CD4-positive, CD25-positive, alpha-beta regulatory T cell (primary cell): ENCODE measurements at regions not wholly inside any gene's neighbourhood (a gene's known extent, or its start where the extent isn't known, plus 50 kb on each side); places are given as distances from the start of the nearest gene placed in this dataset.

Experiments used
- ATAC-seq, 2 donors: fragments of 150-1000 bp; cut with Tn5 transposase; one replicate each; pipeline ENCODE4 v1.10.0; 2021; ENCODE audit warnings: low read depth in 2 of 2, moderate number of reproducible peaks in 2 of 2, moderate library complexity in 1 of 2
- DNase-seq, 3 donors: peaks; one replicate each; pipeline versions ENCODE4 v3.0.0 to v3.0.0-alpha.2; 2012 to 2022; ENCODE audit warnings: mixed read lengths in 1 of 3
- H3K27ac ChIP-seq: one replicate; pipeline ENCODE4 v1.7.0; 2013; ENCODE audit warnings: mild to moderate bottlenecking, low read length; ENCODE audit not compliant: insufficient read depth, poor library complexity, severe bottlenecking
- H3K27me3 ChIP-seq: one replicate; pipeline ENCODE4 v1.7.0; 2013; ENCODE audit warnings: low read length; ENCODE audit not compliant: control insufficient read depth, insufficient read depth
- H3K36me3 ChIP-seq: one replicate; pipeline ENCODE4 v1.7.0; 2013; ENCODE audit warnings: mild to moderate bottlenecking, low read length, moderate library complexity; ENCODE audit not compliant: control insufficient read depth, insufficient read depth
- H3K4me1 ChIP-seq: 2 replicates; pipeline ENCODE4 v1.7.0; 2013; ENCODE audit warnings: mild to moderate bottlenecking, low read length; ENCODE audit not compliant: insufficient read depth, control insufficient read depth, poor library complexity, severe bottlenecking
- H3K4me3 ChIP-seq: one replicate; pipeline ENCODE4 v1.7.0; 2013; ENCODE audit warnings: low read depth, mild to moderate bottlenecking, low read length, moderate library complexity
- H3K9me3 ChIP-seq, 2 experiments: 1 replicate in 1 of 2; 2 replicates in 1 of 2; pipeline ENCODE4 v1.7.0; 2013; ENCODE audit warnings: low read length in 2 of 2, mild to moderate bottlenecking in 1 of 2, moderate library complexity in 1 of 2; ENCODE audit not compliant: control insufficient read depth in 2 of 2
- H3K27ac Mint-ChIP-seq, 3 donors: one replicate each; pipeline ENCODE4 v1.8.0; 2020 to 2022; ENCODE audit warnings: mild to moderate bottlenecking in 3 of 3, mixed read lengths in 3 of 3, moderate library complexity in 2 of 3
- H3K27me3 Mint-ChIP-seq: one replicate; pipeline ENCODE4 v1.8.0; 2022; ENCODE audit warnings: mild to moderate bottlenecking, mixed read lengths
- H3K36me3 Mint-ChIP-seq: one replicate; pipeline ENCODE4 v1.8.0; 2020; ENCODE audit warnings: mixed read lengths
- H3K4me1 Mint-ChIP-seq, 4 donors: one replicate each; pipeline ENCODE4 v1.8.0; 2020 to 2022; ENCODE audit warnings: mixed read lengths in 4 of 4, mild to moderate bottlenecking in 1 of 4
- H3K4me3 Mint-ChIP-seq, 4 donors: one replicate each; pipeline ENCODE4 v1.8.0; 2020 to 2022; ENCODE audit warnings: mild to moderate bottlenecking in 4 of 4, mixed read lengths in 4 of 4, moderate library complexity in 3 of 4
- H3K9me3 Mint-ChIP-seq, 7 donors: one replicate each; pipeline ENCODE4 v1.8.0; 2020 to 2022; ENCODE audit warnings: mixed read lengths in 7 of 7, mild to moderate bottlenecking in 3 of 7, moderate library complexity in 2 of 7

- Histone ChIP-seq H3K9me3 (no peaks in the 10 kb centered on the region), H3K27me3 (no peaks in the 10 kb centered on the region), H3K4me3 (no peak overlapping the region), H3K4me1 (no peaks in the 10 kb centered on the region), H3K36me3 (no peaks in the 10 kb centered on the region), H3K27ac (no peak overlapping the region)
- DNase-seq (no peak), ATAC-seq (no peak)
- Mint-ChIP-seq H3K27me3 (peaks cover 5% of the 10 kb centered on the region), H3K4me3 (no peak overlapping the region), H3K4me1 (no peaks in the 10 kb centered on the region), H3K36me3 (no peaks in the 10 kb centered on the region), H3K9me3 (peaks cover 0 to 3% (median 0%) of the 10 kb centered on the region in 7 donors), H3K27ac (no peak overlapping the region)
These were observed 132.1 kb upstream of the SPACA7 start for GRCh38 chr13:112244061-112244460.

- Mint-ChIP-seq H3K36me3 (no peaks in the 10 kb centered on the region), H3K9me3 (peaks cover 0 to 3% (median 0%) of the 10 kb centered on the region in 7 donors)
These were observed 131.5 kb upstream of the SPACA7 start for GRCh38 chr13:112244495-112245177.

GRCh38 chr13:112245179-112245724, 130.9 kb upstream of the SPACA7 start:
- no peaks in the 10 kb centered on the region for H3K4me1 ChIP-seq
- Mint-ChIP-seq H3K4me1 (no peaks in the 10 kb centered on the region), H3K27me3 (peaks cover 5% of the 10 kb centered on the region), H3K9me3 (peaks cover 0 to 3% (median 0%) of the 10 kb centered on the region in 7 donors), H3K36me3 (no peaks in the 10 kb centered on the region), H3K4me3 (no peak overlapping the region), H3K27ac (peak overlapping the region in 1 of 3 donors; percentile 52)
- DNase-seq (no peak), ATAC-seq (no peak)
- H3K27me3 ChIP-seq: no peaks in the 10 kb centered on the region
- H3K4me3 ChIP-seq: no peak overlapping the region
- no peaks in the 10 kb centered on the region for H3K9me3 ChIP-seq
- H3K27ac ChIP-seq: no peak overlapping the region
- no peaks in the 10 kb centered on the region for H3K36me3 ChIP-seq

More at GRCh38 chr13:112244495-112245177, 131.5 kb upstream of the SPACA7 start:
- no peaks in the 10 kb centered on the region for H3K4me1 ChIP-seq
- no peaks in the 10 kb centered on the region for H3K27me3 ChIP-seq
- Mint-ChIP-seq H3K27ac (peak overlapping the region in 1 of 3 donors; percentile 52), H3K4me1 (no peaks in the 10 kb centered on the region), H3K4me3 (no peak overlapping the region), H3K27me3 (peaks cover 5% of the 10 kb centered on the region)
- no peak for DNase-seq
- ATAC-seq: no peak
- no peaks in the 10 kb centered on the region for H3K36me3 ChIP-seq
- H3K4me3 ChIP-seq: no peak overlapping the region
- no peaks in the 10 kb centered on the region for H3K9me3 ChIP-seq
- no peak overlapping the region for H3K27ac ChIP-seq

GRCh38 chr13:112245989-112246388, 130.2 kb upstream of the SPACA7 start:
- Mint-ChIP-seq H3K27me3 (peaks cover 5% of the 10 kb centered on the region), H3K36me3 (no peaks in the 10 kb centered on the region), H3K9me3 (peaks cover 0 to 3% (median 0%) of the 10 kb centered on the region in 7 donors), H3K27ac (peak overlapping the region in 1 of 3 donors; percentile 63), H3K4me1 (no peaks in the 10 kb centered on the region), H3K4me3 (no peak overlapping the region)
- H3K4me3 ChIP-seq: no peak overlapping the region
- H3K9me3 ChIP-seq: no peaks in the 10 kb centered on the region
- no peaks in the 10 kb centered on the region for H3K36me3 ChIP-seq
- H3K4me1 ChIP-seq: no peaks in the 10 kb centered on the region
- no peak for ATAC-seq
- no peaks in the 10 kb centered on the region for H3K27me3 ChIP-seq
- DNase-seq: no peak
- H3K27ac ChIP-seq: no peak overlapping the region

- Histone ChIP-seq H3K27ac (no peak overlapping the region), H3K27me3 (no peaks in the 10 kb centered on the region), H3K9me3 (no peaks in the 10 kb centered on the region), H3K36me3 (no peaks in the 10 kb centered on the region), H3K4me1 (no peaks in the 10 kb centered on the region), H3K4me3 (no peak overlapping the region)
- no peak for ATAC-seq
- Mint-ChIP-seq H3K4me1 (no peaks in the 10 kb centered on the region), H3K36me3 (no peaks in the 10 kb centered on the region), H3K27ac (no peak overlapping the region), H3K27me3 (peaks cover 2% of the 10 kb centered on the region), H3K4me3 (no peak overlapping the region), H3K9me3 (no peaks in the 10 kb centered on the region)
- DNase-seq: no peak
These were observed 129.3 kb upstream of the SPACA7 start for GRCh38 chr13:112246731-112247470.

GRCh38 chr13:112247471-112248405, 128.4 kb upstream of the SPACA7 start:
- Mint-ChIP-seq H3K4me1 (no peaks in the 10 kb centered on the region), H3K36me3 (no peaks in the 10 kb centered on the region), H3K4me3 (no peak overlapping the region), H3K27me3 (no peaks in the 10 kb centered on the region), H3K9me3 (no peaks in the 10 kb centered on the region), H3K27ac (no peak overlapping the region)
- no peaks in the 10 kb centered on the region for H3K27me3 ChIP-seq
- ATAC-seq (no peak), DNase-seq (no peak)
- no peak overlapping the region for H3K27ac ChIP-seq
- H3K36me3 ChIP-seq: no peaks in the 10 kb centered on the region
- no peaks in the 10 kb centered on the region for H3K9me3 ChIP-seq
- no peak overlapping the region for H3K4me3 ChIP-seq
- H3K4me1 ChIP-seq: no peaks in the 10 kb centered on the region

GRCh38 chr13:112248406-112248760, 127.8 kb upstream of the SPACA7 start:
- Mint-ChIP-seq H3K9me3 (no peaks in the 10 kb centered on the region), H3K4me3 (no peak overlapping the region), H3K4me1 (no peaks in the 10 kb centered on the region), H3K27ac (no peak overlapping the region), H3K27me3 (no peaks in the 10 kb centered on the region), H3K36me3 (no peaks in the 10 kb centered on the region)
- Histone ChIP-seq H3K36me3 (no peaks in the 10 kb centered on the region), H3K27me3 (no peaks in the 10 kb centered on the region), H3K9me3 (no peaks in the 10 kb centered on the region), H3K4me3 (no peak overlapping the region), H3K27ac (no peak overlapping the region), H3K4me1 (no peaks in the 10 kb centered on the region)
- DNase-seq: no peak
- ATAC-seq: no peak
